ENCODE measurements at regions not wholly inside any gene's neighbourhood (a gene's known extent, or its start where the extent isn't known, plus 50 kb on each side); places are given as distances from the start of the nearest gene placed in this dataset.
A peak's percentile ranks its signal among the peaks of the same experiment; 100 is the strongest.

- TF ChIP-seq SCRT2 (tag by site-specific recombination; IDR thresholded peaks at IDR 0.05) (peak; percentile 90), PRDM2 (tag by site-specific recombination; IDR thresholded peaks at IDR 0.05; ENCODE audit: borderline replicate concordance) (no peak), ELK4 (IDR thresholded peaks at IDR 0.05; ENCODE audit: borderline replicate concordance, low read depth, low read length) (no peak), ZNF549 (tag by site-specific recombination; IDR thresholded peaks at IDR 0.05) (no peak), CTCF (tag by site-specific recombination; IDR thresholded peaks at IDR 0.05) (no peak)
- TF ChIP-seq, protein P1, sequence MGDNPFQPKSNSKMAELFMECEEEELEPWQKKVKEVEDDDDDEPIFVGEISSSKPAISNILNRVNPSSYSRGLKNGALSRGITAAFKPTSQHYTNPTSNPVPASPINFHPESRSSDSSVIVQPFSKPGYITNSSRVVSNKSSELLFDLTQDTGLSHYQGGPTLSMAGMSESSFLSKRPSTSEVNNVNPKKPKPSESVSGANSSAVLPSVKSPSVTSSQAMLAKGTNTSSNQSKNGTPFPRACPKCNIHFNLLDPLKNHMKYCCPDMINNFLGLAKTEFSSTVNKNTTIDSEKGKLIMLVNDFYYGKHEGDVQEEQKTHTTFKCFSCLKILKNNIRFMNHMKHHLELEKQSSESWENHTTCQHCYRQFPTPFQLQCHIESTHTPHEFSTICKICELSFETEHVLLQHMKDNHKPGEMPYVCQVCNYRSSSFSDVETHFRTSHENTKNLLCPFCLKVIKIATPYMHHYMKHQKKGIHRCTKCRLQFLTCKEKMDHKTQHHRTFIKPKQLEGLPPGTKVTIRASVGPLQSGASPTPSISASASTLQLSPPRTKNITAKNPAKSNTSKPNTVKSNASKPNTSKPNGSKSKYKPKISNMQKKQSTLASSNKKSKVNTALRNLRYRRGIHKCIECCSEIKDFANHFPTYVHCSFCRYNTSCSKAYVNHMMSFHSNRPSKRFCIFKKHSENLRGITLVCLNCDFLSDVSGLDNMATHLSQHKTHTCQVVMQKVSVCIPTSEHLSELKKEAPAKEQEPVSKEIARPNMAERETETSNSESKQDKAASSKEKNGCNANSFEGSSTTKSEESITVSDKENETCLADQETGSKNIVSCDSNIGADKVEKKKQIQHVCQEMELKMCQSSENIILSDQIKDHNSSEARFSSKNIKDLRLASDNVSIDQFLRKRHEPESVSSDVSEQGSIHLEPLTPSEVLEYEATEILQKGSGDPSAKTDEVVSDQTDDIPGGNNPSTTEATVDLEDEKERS (tag by site-specific recombination; IDR thresholded peaks at IDR 0.05), result peak; percentile 60; the same call in 1 of the 2 replicates
Observed at GRCh38 chr19:28285917-28286316, 927.0 kb downstream of the UQCRFS1 start (continued).

- Histone ChIP-seq H3K9me3 (ENCODE audit: control insufficient read depth, insufficient read depth, low read depth, low read length) (peaks cover 22% of the 10 kb centered on the region), H3K27ac (ENCODE audit: extremely low read depth, low read depth, low read length) (0 out of 2 replicates have a peak overlapping the region, but pooled peaks have one; percentile 16), H3K4me3 (ENCODE audit: low read depth, low read length) (no peak overlapping the region), H3K4me1 (ENCODE audit: control insufficient read depth, insufficient read depth, low read length) (peaks cover 25% of the 10 kb centered on the region), H3K36me3 (ENCODE audit: control insufficient read depth in 2 of 2, insufficient read depth in 1 of 2, low read length in 2 of 2) (no peaks in the 10 kb centered on the region; a peak in 1 of 3 replicates)
- CTCF ChIA-PET, result no interaction called here
- POLR2A ChIA-PET, result no interaction called here
- TF ChIP-seq ZBTB17 (tag by site-specific recombination; IDR thresholded peaks at IDR 0.05) (no peak), KLF1 (tag by site-specific recombination; IDR thresholded peaks at IDR 0.05) (0 out of 2 replicates have a peak, but pooled peaks have one; percentile 10), ZNF488 (tag by site-specific recombination; IDR thresholded peaks at IDR 0.05) (0 out of 2 replicates have a peak, but pooled peaks have one; percentile 24), ZNF791 (tag by site-specific recombination; IDR thresholded peaks at IDR 0.05) (peak; percentile 36; the same call in 1 of the 2 replicates), ZNF664 (tag by site-specific recombination; IDR thresholded peaks at IDR 0.05) (no peak), KLF7 (tag by site-specific recombination; IDR thresholded peaks at IDR 0.05; ENCODE audit: borderline replicate concordance) (no peak), SCRT2 (tag by site-specific recombination; IDR thresholded peaks at IDR 0.05) (no peak), SP7 (tag by site-specific recombination; IDR thresholded peaks at IDR 0.05) (no peak), ZNF132 (tag by site-specific recombination; IDR thresholded peaks at IDR 0.05; ENCODE audit: borderline replicate concordance) (no peak), ZNF169 (tag by site-specific recombination; IDR thresholded peaks at IDR 0.05) (no peak), ZBTB7A (tag by site-specific recombination; IDR thresholded peaks at IDR 0.05; ENCODE audit: low read depth) (no peak), ZNF658 (tag by site-specific recombination; IDR thresholded peaks at IDR 0.05) (peak; percentile 73; the same call in 1 of the 2 replicates), ZNF302 (tag by site-specific recombination; IDR thresholded peaks at IDR 0.05; ENCODE audit: low read depth) (no peak)
- TF ChIP-seq, protein P2, sequence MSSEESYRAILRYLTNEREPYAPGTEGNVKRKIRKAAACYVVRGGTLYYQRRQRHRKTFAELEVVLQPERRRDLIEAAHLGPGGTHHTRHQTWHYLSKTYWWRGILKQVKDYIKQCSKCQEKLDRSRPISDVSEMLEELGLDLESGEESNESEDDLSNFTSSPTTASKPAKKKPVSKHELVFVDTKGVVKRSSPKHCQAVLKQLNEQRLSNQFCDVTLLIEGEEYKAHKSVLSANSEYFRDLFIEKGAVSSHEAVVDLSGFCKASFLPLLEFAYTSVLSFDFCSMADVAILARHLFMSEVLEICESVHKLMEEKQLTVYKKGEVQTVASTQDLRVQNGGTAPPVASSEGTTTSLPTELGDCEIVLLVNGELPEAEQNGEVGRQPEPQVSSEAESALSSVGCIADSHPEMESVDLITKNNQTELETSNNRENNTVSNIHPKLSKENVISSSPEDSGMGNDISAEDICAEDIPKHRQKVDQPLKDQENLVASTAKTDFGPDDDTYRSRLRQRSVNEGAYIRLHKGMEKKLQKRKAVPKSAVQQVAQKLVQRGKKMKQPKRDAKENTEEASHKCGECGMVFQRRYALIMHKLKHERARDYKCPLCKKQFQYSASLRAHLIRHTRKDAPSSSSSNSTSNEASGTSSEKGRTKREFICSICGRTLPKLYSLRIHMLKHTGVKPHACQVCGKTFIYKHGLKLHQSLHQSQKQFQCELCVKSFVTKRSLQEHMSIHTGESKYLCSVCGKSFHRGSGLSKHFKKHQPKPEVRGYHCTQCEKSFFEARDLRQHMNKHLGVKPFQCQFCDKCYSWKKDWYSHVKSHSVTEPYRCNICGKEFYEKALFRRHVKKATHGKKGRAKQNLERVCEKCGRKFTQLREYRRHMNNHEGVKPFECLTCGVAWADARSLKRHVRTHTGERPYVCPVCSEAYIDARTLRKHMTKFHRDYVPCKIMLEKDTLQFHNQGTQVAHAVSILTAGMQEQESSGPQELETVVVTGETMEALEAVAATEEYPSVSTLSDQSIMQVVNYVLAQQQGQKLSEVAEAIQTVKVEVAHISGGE (tag by site-specific recombination; conservative IDR thresholded peaks at IDR 0.05; ENCODE audit: low read depth), result 0 out of 2 replicates have a peak, but pooled peaks have one; percentile 14
Observed at GRCh38 chr19:28285078-28285477, 927.9 kb downstream of the UQCRFS1 start.
